ENCODE measurements at regions not wholly inside any gene's neighbourhood (a gene's known extent, or its start where the extent isn't known, plus 50 kb on each side); places are given as distances from the start of the nearest gene placed in this dataset.

DNA sequence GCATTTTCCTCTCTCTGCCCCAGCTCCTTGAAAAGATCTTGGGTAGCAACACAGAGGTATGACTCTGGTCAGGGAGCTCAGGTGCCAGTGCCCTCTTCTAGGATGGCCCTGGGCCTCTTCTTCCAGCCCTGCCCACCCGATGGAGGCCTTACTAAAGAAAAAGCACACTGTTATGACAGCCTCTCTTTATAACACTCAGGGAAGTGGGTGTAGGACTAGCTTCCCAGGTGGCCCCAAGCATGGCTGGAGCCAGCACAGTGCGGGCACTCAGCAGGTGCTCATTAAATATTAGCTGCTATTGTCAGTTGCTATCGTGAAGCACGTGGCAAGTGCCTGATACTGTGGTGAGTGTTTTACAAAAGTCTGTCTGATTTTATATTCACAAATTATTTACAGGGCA lies 127.2 kb upstream of the B3GAT1 start:
- TF ChIP-seq EP300 (IDR thresholded peaks at IDR 0.05), result no peak
- TF ChIP-seq POLR2A (IDR thresholded peaks at IDR 0.05; ENCODE audit: low read depth), result no peak
- TF ChIP-seq, protein P1, sequence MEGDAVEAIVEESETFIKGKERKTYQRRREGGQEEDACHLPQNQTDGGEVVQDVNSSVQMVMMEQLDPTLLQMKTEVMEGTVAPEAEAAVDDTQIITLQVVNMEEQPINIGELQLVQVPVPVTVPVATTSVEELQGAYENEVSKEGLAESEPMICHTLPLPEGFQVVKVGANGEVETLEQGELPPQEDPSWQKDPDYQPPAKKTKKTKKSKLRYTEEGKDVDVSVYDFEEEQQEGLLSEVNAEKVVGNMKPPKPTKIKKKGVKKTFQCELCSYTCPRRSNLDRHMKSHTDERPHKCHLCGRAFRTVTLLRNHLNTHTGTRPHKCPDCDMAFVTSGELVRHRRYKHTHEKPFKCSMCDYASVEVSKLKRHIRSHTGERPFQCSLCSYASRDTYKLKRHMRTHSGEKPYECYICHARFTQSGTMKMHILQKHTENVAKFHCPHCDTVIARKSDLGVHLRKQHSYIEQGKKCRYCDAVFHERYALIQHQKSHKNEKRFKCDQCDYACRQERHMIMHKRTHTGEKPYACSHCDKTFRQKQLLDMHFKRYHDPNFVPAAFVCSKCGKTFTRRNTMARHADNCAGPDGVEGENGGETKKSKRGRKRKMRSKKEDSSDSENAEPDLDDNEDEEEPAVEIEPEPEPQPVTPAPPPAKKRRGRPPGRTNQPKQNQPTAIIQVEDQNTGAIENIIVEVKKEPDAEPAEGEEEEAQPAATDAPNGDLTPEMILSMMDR (IDR thresholded peaks at IDR 0.05), result no peak
- TF ChIP-seq POLR2AphosphoS5 (IDR thresholded peaks at IDR 0.05), result no peak

Measured in esophagus muscularis mucosa (tissue), 4 donors.